ENCODE measurements at regions not wholly inside any gene's neighbourhood (a gene's known extent, or its start where the extent isn't known, plus 50 kb on each side); places are given as distances from the start of the nearest gene placed in this dataset.

- no peak for TF ChIP-seq CTCF (IDR thresholded peaks at IDR 0.05; ENCODE audit: control insufficient read depth, insufficient read depth, low read depth, low read length, missing control alignments)
- no peak overlapping the region for H3K4me3 ChIP-seq (ENCODE audit: control insufficient read depth, low read depth, low read length)
- no peak for DNase-seq (ENCODE audit: low read depth)
Observed at GRCh38 chr20:51089840-51090239, 66.9 kb upstream of the KCNG1 start.

GRCh38 chr20:51089272-51089781 lies 66.4 kb upstream of the KCNG1 start:
- H3K4me3 ChIP-seq (ENCODE audit: control insufficient read depth, low read depth, low read length): no peak overlapping the region
- no peak for DNase-seq (ENCODE audit: low read depth)
- TF ChIP-seq CTCF (IDR thresholded peaks at IDR 0.05; ENCODE audit: control insufficient read depth, insufficient read depth, low read depth, low read length, missing control alignments): no peak

GRCh38 chr20:51087266-51087665 lies 64.4 kb upstream of the KCNG1 start:
- no peak for TF ChIP-seq CTCF (IDR thresholded peaks at IDR 0.05; ENCODE audit: control insufficient read depth, insufficient read depth, low read depth, low read length, missing control alignments)
- H3K4me3 ChIP-seq (ENCODE audit: control insufficient read depth, low read depth, low read length): no peak overlapping the region
- no peak for DNase-seq (ENCODE audit: low read depth)

GRCh38 chr20:51085769-51086168 lies 62.9 kb upstream of the KCNG1 start:
- DNase-seq (ENCODE audit: low read depth): no peak
- no peak for TF ChIP-seq CTCF (IDR thresholded peaks at IDR 0.05; ENCODE audit: control insufficient read depth, insufficient read depth, low read depth, low read length, missing control alignments)
- no peak overlapping the region for H3K4me3 ChIP-seq (ENCODE audit: control insufficient read depth, low read depth, low read length)

- no peak for DNase-seq (ENCODE audit: low read depth)
- H3K4me3 ChIP-seq (ENCODE audit: control insufficient read depth, low read depth, low read length): no peak overlapping the region
- no peak for TF ChIP-seq CTCF (IDR thresholded peaks at IDR 0.05; ENCODE audit: control insufficient read depth, insufficient read depth, low read depth, low read length, missing control alignments)
Observed at GRCh38 chr20:51084593-51085377, 61.9 kb upstream of the KCNG1 start.

GRCh38 chr20:51083447-51083846 lies 60.5 kb upstream of the KCNG1 start:
- no peak overlapping the region for H3K4me3 ChIP-seq (ENCODE audit: control insufficient read depth, low read depth, low read length)
- DNase-seq (ENCODE audit: low read depth): no peak
- no peak for TF ChIP-seq CTCF (IDR thresholded peaks at IDR 0.05; ENCODE audit: control insufficient read depth, insufficient read depth, low read depth, low read length, missing control alignments)

All from AG09309 (cell line).